ENCODE measurements at regions not wholly inside any gene's neighbourhood (a gene's known extent, or its start where the extent isn't known, plus 50 kb on each side); places are given as distances from the start of the nearest gene placed in this dataset.

DNA sequence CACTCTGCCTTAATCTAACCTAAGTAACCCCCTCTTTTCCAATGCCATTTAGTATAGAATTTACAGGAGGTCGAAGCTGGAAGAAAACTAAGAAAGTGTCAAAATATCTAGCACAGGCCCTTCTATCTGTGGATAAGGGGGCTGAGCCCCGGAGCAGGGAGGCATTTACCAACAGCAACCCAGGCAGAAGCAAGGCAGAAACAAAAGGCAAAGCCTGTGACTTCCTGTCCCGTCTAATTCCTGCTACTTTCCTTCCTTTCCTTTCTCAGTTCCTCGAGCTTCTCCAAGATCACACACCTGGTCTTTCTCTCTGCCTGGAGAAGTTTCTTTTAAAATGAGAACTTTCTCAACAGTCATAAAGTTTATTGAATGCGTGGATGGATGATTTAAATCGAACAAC lies 146.0 kb downstream of the FOXA2 start:
- TF ChIP-seq, protein P1, sequence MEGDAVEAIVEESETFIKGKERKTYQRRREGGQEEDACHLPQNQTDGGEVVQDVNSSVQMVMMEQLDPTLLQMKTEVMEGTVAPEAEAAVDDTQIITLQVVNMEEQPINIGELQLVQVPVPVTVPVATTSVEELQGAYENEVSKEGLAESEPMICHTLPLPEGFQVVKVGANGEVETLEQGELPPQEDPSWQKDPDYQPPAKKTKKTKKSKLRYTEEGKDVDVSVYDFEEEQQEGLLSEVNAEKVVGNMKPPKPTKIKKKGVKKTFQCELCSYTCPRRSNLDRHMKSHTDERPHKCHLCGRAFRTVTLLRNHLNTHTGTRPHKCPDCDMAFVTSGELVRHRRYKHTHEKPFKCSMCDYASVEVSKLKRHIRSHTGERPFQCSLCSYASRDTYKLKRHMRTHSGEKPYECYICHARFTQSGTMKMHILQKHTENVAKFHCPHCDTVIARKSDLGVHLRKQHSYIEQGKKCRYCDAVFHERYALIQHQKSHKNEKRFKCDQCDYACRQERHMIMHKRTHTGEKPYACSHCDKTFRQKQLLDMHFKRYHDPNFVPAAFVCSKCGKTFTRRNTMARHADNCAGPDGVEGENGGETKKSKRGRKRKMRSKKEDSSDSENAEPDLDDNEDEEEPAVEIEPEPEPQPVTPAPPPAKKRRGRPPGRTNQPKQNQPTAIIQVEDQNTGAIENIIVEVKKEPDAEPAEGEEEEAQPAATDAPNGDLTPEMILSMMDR (conservative IDR thresholded peaks at IDR 0.05), result no peak
- no peak for TF ChIP-seq EZH2 (IDR thresholded peaks at IDR 0.05; ENCODE audit: low read depth)
